OCI-LY7 (cell line): ENCODE measurements at regions not wholly inside any gene's neighbourhood (a gene's known extent, or its start where the extent isn't known, plus 50 kb on each side); places are given as distances from the start of the nearest gene placed in this dataset.

Experiments
- CTCF ChIP-seq: fragments of 200-600 bp; sonication (generic); conservative IDR thresholded peaks from 2 replicates; pipeline ENCODE4 v1.5.1; 2014; ENCODE audit warnings: mild to moderate bottlenecking, antibody characterized with exemption, low read length, moderate library complexity, mixed read lengths
- EZH2phosphoT487 ChIP-seq: fragments of 200-600 bp; sonication (generic); IDR thresholded peaks from 2 replicates; pipeline ENCODE4 v1.6.1; 2018; ENCODE audit warnings: low read depth, borderline replicate concordance, mild to moderate bottlenecking, mixed run types, antibody characterized with exemption, low read length, moderate library complexity, mixed read lengths

DNA sequence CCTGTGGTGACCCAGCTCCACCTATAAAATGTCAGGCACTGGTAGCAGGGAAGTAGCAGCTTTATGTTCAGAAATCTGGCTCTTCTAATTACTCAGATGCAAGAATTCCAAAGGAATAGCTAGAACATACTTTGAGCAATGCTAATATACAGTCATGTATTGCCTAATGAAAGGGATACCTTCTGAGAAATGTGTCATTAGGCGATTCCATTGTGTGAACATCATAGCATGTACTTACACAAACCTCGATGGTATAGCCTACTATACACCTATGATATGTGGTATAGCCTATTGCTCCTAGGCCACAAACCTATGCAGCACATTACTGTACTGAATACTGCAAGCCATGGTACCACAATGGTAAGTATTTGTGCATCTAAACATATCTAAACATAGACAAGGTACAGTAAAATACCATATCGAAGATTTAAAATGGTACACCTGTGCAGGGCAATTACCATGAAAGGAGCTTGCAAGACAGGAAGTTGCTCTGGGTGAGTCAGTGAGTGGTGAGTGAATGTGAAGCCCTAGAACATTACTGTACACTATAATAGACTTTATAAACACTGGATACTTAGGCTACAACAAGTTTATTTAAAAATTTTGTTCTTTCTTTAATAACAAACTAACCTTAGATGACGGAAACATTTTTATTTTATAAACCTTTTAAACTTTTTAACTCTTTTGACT is 50.3 kb upstream of the ETAA1 start:
- no peak for TF ChIP-seq CTCF
- no peak for TF ChIP-seq EZH2phosphoT487
